ENCODE measurements at regions not wholly inside any gene's neighbourhood (a gene's known extent, or its start where the extent isn't known, plus 50 kb on each side); places are given as distances from the start of the nearest gene placed in this dataset.

- Histone ChIP-seq H3K27ac (ENCODE audit: low read depth, low read length, poor library complexity, severe bottlenecking) (no peak overlapping the region), H3K79me2 (ENCODE audit: insufficient read depth, low read depth, low read length) (no peaks in the 10 kb centered on the region), H3K9me2 (ENCODE audit: insufficient read depth, low read length) (no peaks in the 10 kb centered on the region), H3K4me3 (ENCODE audit: low read depth, low read length, poor library complexity, severe bottlenecking) (no peak overlapping the region), H4K20me1 (ENCODE audit: insufficient read depth, low read length) (no peaks in the 10 kb centered on the region), H3K36me3 (ENCODE audit: insufficient read depth, low read length) (no peaks in the 10 kb centered on the region), H2AFZ (ENCODE audit: low read length) (no peak overlapping the region), H3K4me2 (ENCODE audit: low read length) (no peak overlapping the region), H3K9me3 (ENCODE audit: low read length) (no peaks in the 10 kb centered on the region), H3K4me1 (ENCODE audit: insufficient read depth, low read length, poor library complexity, severe bottlenecking) (no peaks in the 10 kb centered on the region)
- BruUV-seq (replicated peaks), result no TSS peak
- CTCF ChIA-PET (ENCODE audit: unreplicated experiment), result no interaction called here
- no peak for DNase-seq (ENCODE audit: low spot score)
- POLR2A ChIA-PET, result no interaction called here
- TF ChIP-seq CTCF (conservative IDR thresholded peaks at IDR 0.05; ENCODE audit: low read length) (no peak), EZH2phosphoT487 (IDR thresholded peaks at IDR 0.05; ENCODE audit: borderline replicate concordance, low read depth, low read length) (no peak)
- intact Hi-C loops (cut with micrococcal nuclease; ENCODE audit: unreplicated experiment), result no loop called here
Observed at GRCh38 chr4:154123897-154124296, 335.0 kb upstream of the SFRP2 start.

- POLR2A ChIA-PET, result no interaction called here
- no TSS peak for BruUV-seq (replicated peaks)
- Histone ChIP-seq H3K4me2 (ENCODE audit: low read length) (no peak overlapping the region), H2AFZ (ENCODE audit: low read length) (no peak overlapping the region), H3K27ac (ENCODE audit: low read depth, low read length, poor library complexity, severe bottlenecking) (no peak overlapping the region), H4K20me1 (ENCODE audit: insufficient read depth, low read length) (no peaks in the 10 kb centered on the region), H3K36me3 (ENCODE audit: insufficient read depth, low read length) (no peaks in the 10 kb centered on the region), H3K9me3 (ENCODE audit: low read length) (no peaks in the 10 kb centered on the region), H3K79me2 (ENCODE audit: insufficient read depth, low read depth, low read length) (no peaks in the 10 kb centered on the region), H3K9me2 (ENCODE audit: insufficient read depth, low read length) (no peaks in the 10 kb centered on the region), H3K4me1 (ENCODE audit: insufficient read depth, low read length, poor library complexity, severe bottlenecking) (no peaks in the 10 kb centered on the region), H3K4me3 (ENCODE audit: low read depth, low read length, poor library complexity, severe bottlenecking) (no peak overlapping the region)
- no peak for DNase-seq (ENCODE audit: low spot score)
- intact Hi-C loops (cut with micrococcal nuclease; ENCODE audit: unreplicated experiment), result no loop called here
- TF ChIP-seq EZH2phosphoT487 (IDR thresholded peaks at IDR 0.05; ENCODE audit: borderline replicate concordance, low read depth, low read length) (no peak), CTCF (conservative IDR thresholded peaks at IDR 0.05; ENCODE audit: low read length) (no peak)
- CTCF ChIA-PET (ENCODE audit: unreplicated experiment), result no interaction called here
Observed at GRCh38 chr4:154120690-154121345, 331.9 kb upstream of the SFRP2 start.

- Histone ChIP-seq H3K4me3 (ENCODE audit: low read depth, low read length, poor library complexity, severe bottlenecking) (no peak overlapping the region), H2AFZ (ENCODE audit: low read length) (no peak overlapping the region), H3K79me2 (ENCODE audit: insufficient read depth, low read depth, low read length) (no peaks in the 10 kb centered on the region), H3K9me2 (ENCODE audit: insufficient read depth, low read length) (no peaks in the 10 kb centered on the region), H3K9me3 (ENCODE audit: low read length) (no peaks in the 10 kb centered on the region), H3K4me1 (ENCODE audit: insufficient read depth, low read length, poor library complexity, severe bottlenecking) (no peaks in the 10 kb centered on the region), H3K27ac (ENCODE audit: low read depth, low read length, poor library complexity, severe bottlenecking) (no peak overlapping the region), H4K20me1 (ENCODE audit: insufficient read depth, low read length) (no peaks in the 10 kb centered on the region), H3K4me2 (ENCODE audit: low read length) (no peak overlapping the region), H3K36me3 (ENCODE audit: insufficient read depth, low read length) (no peaks in the 10 kb centered on the region)
- no TSS peak for BruUV-seq (replicated peaks)
- ChIA-PET CTCF (ENCODE audit: unreplicated experiment) (no interaction called here), POLR2A (no interaction called here)
- DNase-seq (ENCODE audit: low spot score), result no peak
- TF ChIP-seq CTCF (conservative IDR thresholded peaks at IDR 0.05; ENCODE audit: low read length), result no peak
- no peak for TF ChIP-seq EZH2phosphoT487 (IDR thresholded peaks at IDR 0.05; ENCODE audit: borderline replicate concordance, low read depth, low read length)
- intact Hi-C loops (cut with micrococcal nuclease; ENCODE audit: unreplicated experiment), result no loop called here
Observed at GRCh38 chr4:154120006-154120676, 331.3 kb upstream of the SFRP2 start.

Data from OCI-LY7 (cell line).